A549 (cell line): ENCODE measurements at regions not wholly inside any gene's neighbourhood (a gene's known extent, or its start where the extent isn't known, plus 50 kb on each side); places are given as distances from the start of the nearest gene placed in this dataset.

ENCODE experiments used
- ATAC-seq, 2 experiments: fragments of 200-7000 bp in 1 of 2; fragments of >200 bp in 1 of 2; cut with Nextera tagmentation in 1 of 2; cut with Tn5 transposase in 1 of 2; 3 replicates each; pipeline versions ENCODE4 v1.8.0 to v1.9.1; 2018 to 2020; ENCODE audit warnings: mild to moderate bottlenecking in 1 of 2, moderate library complexity in 1 of 2
- CTCF ChIA-PET: fragments of 300-600 bp; sonication (Branson Sonifier 250); formaldehyde crosslinking; extraction: SDS; loops from one replicate; lab custom pipeline; 2021; ENCODE audit warnings: antibody characterized with exemption, inconsistent platforms; lab: Yijun Ruan, JAX
- POLR2A ChIA-PET: fragments of 350-600 bp; formaldehyde crosslinking; extraction: SDS; loops from one replicate; lab custom pipeline; 2021; ENCODE audit warnings: antibody characterized with exemption, inconsistent platforms; lab: Yijun Ruan, JAX
- DNase-seq, 2 experiments: peaks; one replicate each; pipeline versions ENCODE4 v3.0.0 to v3.0.0-alpha.2; 2011 to 2016; ENCODE audit warnings: low read depth in 1 of 2, low spot score in 1 of 2
- FAIRE-seq: peaks from 2 replicates; lab custom pipeline; 2011; peaks lifted over from hg19 to GRCh38; lab: Jason Lieb, UNC
- H3K27ac ChIP-seq, 2 experiments: fragments of >200 bp; sonication (Bioruptor Twin); formaldehyde crosslinking; 3 replicates each; pipeline ENCODE4 v1.5.1; 2016 to 2017
- H3K4me1 ChIP-seq: fragments of >200 bp; sonication (Bioruptor Twin); formaldehyde crosslinking; 3 replicates; pipeline ENCODE4 v1.6.1; 2016
- H3K4me2 ChIP-seq: fragments of >200 bp; sonication (Bioruptor Twin); formaldehyde crosslinking; 3 replicates; pipeline ENCODE4 v1.6.1; 2016
- H3K4me3 ChIP-seq: fragments of >200 bp; sonication (Bioruptor Twin); formaldehyde crosslinking; 3 replicates; pipeline ENCODE4 v1.5.1; 2016
- H3K9me3 ChIP-seq: fragments of >200 bp; sonication (Bioruptor Twin); formaldehyde crosslinking; 3 replicates; pipeline ENCODE4 v1.6.1; 2016
- CBX2 ChIP-seq: fragments of 200-600 bp; sonication (generic); IDR thresholded peaks from 2 replicates; pipeline ENCODE4 v1.6.1; 2016; ENCODE audit warnings: low read depth, mild to moderate bottlenecking, borderline replicate concordance
- CHD2 ChIP-seq: fragments of 150-350 bp; IDR thresholded peaks from 2 replicates; pipeline ENCODE4 v1.6.1; 2014; ENCODE audit warnings: low read length; ENCODE audit not compliant: partially characterized antibody
- EP300 ChIP-seq, 2 experiments: fragments of >200 bp; sonication (Bioruptor Twin); formaldehyde crosslinking; IDR thresholded peaks; 2 replicates in 1 of 2; 3 replicates in 1 of 2; pipeline ENCODE4 v1.6.1; 2016 to 2017
- FOSB ChIP-seq: fragments of 250-450 bp; sonication (Bioruptor Pico); IDR thresholded peaks from 2 replicates; pipeline ENCODE4 v1.5.0; 2020; ENCODE audit warnings: mild to moderate bottlenecking, moderate library complexity
- GATA3 ChIP-seq: IDR thresholded peaks from 2 replicates; pipeline ENCODE4 v1.6.1; 2012; ENCODE audit warnings: borderline replicate concordance
- HEYL ChIP-seq: fragments of 250-450 bp; sonication (Bioruptor Pico); IDR thresholded peaks from 2 replicates; pipeline ENCODE4 v1.8.0; 2021; ENCODE audit warnings: mild to moderate bottlenecking, moderate library complexity
- HOXA7 ChIP-seq: fragments of 250-450 bp; sonication (Bioruptor Pico); IDR thresholded peaks from 2 replicates; pipeline ENCODE4 v1.5.0; 2020; ENCODE audit warnings: mild to moderate bottlenecking, moderate library complexity
- HOXB13 ChIP-seq: fragments of 250-450 bp; sonication (Bioruptor Pico); IDR thresholded peaks from 2 replicates; pipeline ENCODE4 v1.5.0; 2020; ENCODE audit warnings: low read depth, mild to moderate bottlenecking, moderate library complexity
- JUN ChIP-seq, 2 experiments: fragments of >200 bp; sonication (Bioruptor Twin); formaldehyde crosslinking; IDR thresholded peaks; 2 replicates in 1 of 2; 3 replicates in 1 of 2; pipeline ENCODE4 v1.6.1; 2016 to 2017
- JUNB ChIP-seq: fragments of >200 bp; sonication (Bioruptor Twin); formaldehyde crosslinking; IDR thresholded peaks from 2 replicates; pipeline ENCODE4 v1.6.1; 2016
- MAFK ChIP-seq: fragments of 450-650 bp; IDR thresholded peaks from 2 replicates; pipeline ENCODE4 v1.6.1; 2014; ENCODE audit not compliant: partially characterized antibody
- MYC ChIP-seq: IDR thresholded peaks from 2 replicates; pipeline ENCODE4 v1.6.1; 2012; ENCODE audit warnings: mild to moderate bottlenecking, inconsistent platforms, low read length, improper control_type of control experiment, borderline replicate concordance
- RARB ChIP-seq: fragments of 250-450 bp; sonication (Bioruptor Pico); IDR thresholded peaks from 2 replicates; pipeline ENCODE4 v1.8.0; 2021; ENCODE audit warnings: mild to moderate bottlenecking, moderate library complexity
- RNF2 ChIP-seq: fragments of 200-600 bp; sonication (generic); IDR thresholded peaks from 2 replicates; pipeline ENCODE4 v1.6.1; 2016; ENCODE audit warnings: low read depth, mild to moderate bottlenecking, antibody characterized with exemption, moderate library complexity, borderline replicate concordance
- SMC3 ChIP-seq: fragments of >200 bp; sonication (Bioruptor Twin); formaldehyde crosslinking; IDR thresholded peaks from 3 replicates; pipeline ENCODE4 v1.6.1; 2018; ENCODE audit warnings: inconsistent platforms
- TFCP2L1 ChIP-seq: fragments of 250-450 bp; sonication (Bioruptor Pico); IDR thresholded peaks from 2 replicates; pipeline ENCODE4 v1.5.0; 2021; ENCODE audit warnings: mild to moderate bottlenecking
- ZC3H11A ChIP-seq: fragments of 450-650 bp; IDR thresholded peaks from 2 replicates; pipeline ENCODE4 v1.6.1; 2014; ENCODE audit warnings: antibody characterized with exemption, mild to moderate bottlenecking
- WGBS: methylation state at CpG from one replicate; pipeline ENCODE4 v1.1.6; 2017; ENCODE audit errors: missing lambda C conversion rate; 5-methylcytosine and 5-hydroxymethylcytosine counted together
- TF ChIP-seq, protein P1 (sequence below): IDR thresholded peaks from 2 replicates; pipeline ENCODE4 v1.6.1; 2012; ENCODE audit warnings: low read depth, borderline replicate concordance
- TF ChIP-seq, protein P2 (sequence below): fragments of 250-450 bp; sonication (Bioruptor Pico); IDR thresholded peaks from 2 replicates; pipeline ENCODE4 v1.5.0; 2020; ENCODE audit warnings: low read depth, mild to moderate bottlenecking, moderate library complexity
- TF ChIP-seq, protein P3 (sequence below): fragments of >200 bp; sonication (Bioruptor Twin); formaldehyde crosslinking; IDR thresholded peaks from 2 replicates; pipeline ENCODE4 v1.6.1; 2016
- TF ChIP-seq, protein P4 (sequence below): fragments of >200 bp; sonication (Bioruptor Twin); formaldehyde crosslinking; IDR thresholded peaks from 3 replicates; pipeline ENCODE4 v1.6.1; 2016

DNA sequence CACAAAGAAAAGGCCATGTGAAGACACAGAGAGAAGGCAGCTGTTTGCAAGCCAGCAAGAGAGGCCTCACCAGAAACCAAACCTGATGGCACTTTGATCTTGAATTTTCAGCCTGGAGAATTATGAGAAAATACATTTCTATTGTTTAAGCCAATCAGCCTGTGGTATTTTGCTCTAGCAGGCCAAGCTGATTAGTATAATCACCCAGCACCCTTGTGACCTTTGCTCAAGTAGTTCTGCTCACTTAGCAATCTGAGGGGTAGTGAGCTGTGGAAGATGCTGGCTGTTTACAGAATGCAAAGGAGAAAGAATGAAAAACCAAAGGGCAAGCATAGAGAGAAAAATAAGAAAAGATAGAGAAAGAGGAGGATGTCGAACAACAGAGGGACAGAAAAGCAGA is 396.4 kb upstream of the BOD1L1 start:
- Histone ChIP-seq H3K4me2 (no peak overlapping the region), H3K4me1 (peaks cover 16% of the 10 kb centered on the region; the same call in 2 of the 3 replicates), H3K9me3 (no peaks in the 10 kb centered on the region), H3K4me3 (no peak overlapping the region), H3K27ac (peak overlapping the region; percentile 19 to 68; a peak in 3 of 6 replicates)
- ATAC-seq (no peak), DNase-seq (no peak), FAIRE-seq (no peak)
- ChIA-PET POLR2A (no interaction called here), CTCF (no interaction called here)
- 91% methylated on average over 1 of the region's 1 CpG for WGBS
- TF ChIP-seq SMC3 (no peak), JUNB (no peak), RARB (no peak), TFCP2L1 (no peak), GATA3 (no peak), HEYL (CRISPR knock-in tag) (no peak), EP300 (IDR thresholded peaks at IDR 0.05) (no peak), FOSB (CRISPR knock-in tag) (no peak), MYC (no peak)
- TF ChIP-seq, protein P1, sequence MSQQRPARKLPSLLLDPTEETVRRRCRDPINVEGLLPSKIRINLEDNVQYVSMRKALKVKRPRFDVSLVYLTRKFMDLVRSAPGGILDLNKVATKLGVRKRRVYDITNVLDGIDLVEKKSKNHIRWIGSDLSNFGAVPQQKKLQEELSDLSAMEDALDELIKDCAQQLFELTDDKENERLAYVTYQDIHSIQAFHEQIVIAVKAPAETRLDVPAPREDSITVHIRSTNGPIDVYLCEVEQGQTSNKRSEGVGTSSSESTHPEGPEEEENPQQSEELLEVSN, result no peak
- TF ChIP-seq, protein P2, sequence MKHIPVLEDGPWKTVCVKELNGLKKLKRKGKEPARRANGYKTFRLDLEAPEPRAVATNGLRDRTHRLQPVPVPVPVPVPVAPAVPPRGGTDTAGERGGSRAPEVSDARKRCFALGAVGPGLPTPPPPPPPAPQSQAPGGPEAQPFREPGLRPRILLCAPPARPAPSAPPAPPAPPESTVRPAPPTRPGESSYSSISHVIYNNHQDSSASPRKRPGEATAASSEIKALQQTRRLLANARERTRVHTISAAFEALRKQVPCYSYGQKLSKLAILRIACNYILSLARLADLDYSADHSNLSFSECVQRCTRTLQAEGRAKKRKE, result no peak
- TF ChIP-seq, protein P3, sequence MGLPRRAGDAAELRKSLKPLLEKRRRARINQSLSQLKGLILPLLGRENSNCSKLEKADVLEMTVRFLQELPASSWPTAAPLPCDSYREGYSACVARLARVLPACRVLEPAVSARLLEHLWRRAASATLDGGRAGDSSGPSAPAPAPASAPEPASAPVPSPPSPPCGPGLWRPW, result no peak
- TF ChIP-seq, all 56 proteins: peak for 0

DNA sequence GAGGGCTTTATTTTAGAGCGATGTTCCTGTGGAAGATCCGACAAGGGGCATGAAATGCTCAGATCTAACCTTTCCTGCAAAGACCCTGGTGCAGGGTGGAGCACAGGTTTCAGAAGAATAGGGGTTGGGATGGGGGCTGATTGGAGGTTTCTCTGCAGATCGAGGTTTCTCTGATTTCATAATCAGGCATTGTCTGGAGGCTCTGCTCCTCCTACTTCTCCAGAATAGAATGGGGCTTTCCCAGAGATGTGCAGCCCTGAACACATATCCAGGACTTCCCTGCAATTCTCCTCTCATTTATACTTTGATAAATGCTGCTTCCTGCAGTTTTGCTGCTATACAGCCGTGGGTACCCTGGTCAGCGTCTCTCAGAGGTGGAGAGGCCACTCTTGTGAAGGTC is 397.6 kb upstream of the BOD1L1 start:
- ChIA-PET CTCF (no interaction called here), POLR2A (no interaction called here)
- DNase-seq (no peak), FAIRE-seq (no peak), ATAC-seq (no peak)
- peaks cover 16% of the 10 kb centered on the region; the same call in 2 of the 3 replicates for H3K4me1 ChIP-seq
- no peak for TF ChIP-seq FOSB (CRISPR knock-in tag)
- H3K4me2 ChIP-seq, result no peak overlapping the region
- no peaks in the 10 kb centered on the region for H3K9me3 ChIP-seq
- 73% methylated on average over 5 of the region's 5 CpGs for WGBS
- H3K27ac ChIP-seq, result peak overlapping the region in 1 of 2 experiments; percentile 41; a peak in 2 of 6 replicates
- H3K4me3 ChIP-seq, result no peak overlapping the region

DNA sequence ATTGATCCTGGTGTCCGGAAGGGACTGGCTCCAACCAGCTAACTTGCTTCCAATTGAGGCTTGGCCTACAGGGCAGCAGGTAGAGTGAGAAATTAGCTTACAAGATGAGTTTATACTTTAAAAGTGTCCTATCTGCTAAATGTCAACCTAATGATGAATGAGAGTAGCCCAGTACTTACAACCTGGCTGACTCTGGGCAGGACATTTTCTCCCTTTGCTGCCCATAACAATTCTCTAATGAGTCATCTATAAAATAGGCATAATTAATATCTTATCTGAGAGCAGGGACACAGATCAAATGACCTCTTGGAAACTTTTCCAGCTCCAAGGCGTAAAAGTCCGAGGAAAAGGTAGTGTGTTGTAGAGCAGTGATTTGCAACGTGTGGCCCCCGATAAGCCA is 398.4 kb upstream of the BOD1L1 start:
- CTCF ChIA-PET, result interaction anchor here (1.0 kb wide), 1 partner anchor 79 kb away, joined by 3 read pairs; no protein-coding TSS in a partner anchor
- POLR2A ChIA-PET, result no interaction called here
- WGBS, result 92% methylated on average over 5 of the region's 5 CpGs
- H3K4me1 ChIP-seq, result peaks cover 16% of the 10 kb centered on the region; the same call in 2 of the 3 replicates
- H3K4me3 ChIP-seq, result no peak overlapping the region
- DNase-seq, result no peak
- H3K9me3 ChIP-seq, result no peaks in the 10 kb centered on the region
- no peak overlapping the region for H3K4me2 ChIP-seq
- FAIRE-seq, result no peak
- no peak for ATAC-seq
- H3K27ac ChIP-seq, result peak overlapping the region in 1 of 2 experiments; percentile 22; a peak in 1 of 6 replicates
- no peak for TF ChIP-seq HOXB13
- TF ChIP-seq CHD2, result no peak
- TF ChIP-seq MAFK, result no peak
- TF ChIP-seq HOXA7, result no peak
- TF ChIP-seq, protein P3, result no peak
- TF ChIP-seq CBX2, result no peak
- no peak for TF ChIP-seq JUN (IDR thresholded peaks at IDR 0.05)
- no peak for TF ChIP-seq RNF2
- no peak for TF ChIP-seq MYC
- TF ChIP-seq, all 56 proteins: peak for 0

DNA sequence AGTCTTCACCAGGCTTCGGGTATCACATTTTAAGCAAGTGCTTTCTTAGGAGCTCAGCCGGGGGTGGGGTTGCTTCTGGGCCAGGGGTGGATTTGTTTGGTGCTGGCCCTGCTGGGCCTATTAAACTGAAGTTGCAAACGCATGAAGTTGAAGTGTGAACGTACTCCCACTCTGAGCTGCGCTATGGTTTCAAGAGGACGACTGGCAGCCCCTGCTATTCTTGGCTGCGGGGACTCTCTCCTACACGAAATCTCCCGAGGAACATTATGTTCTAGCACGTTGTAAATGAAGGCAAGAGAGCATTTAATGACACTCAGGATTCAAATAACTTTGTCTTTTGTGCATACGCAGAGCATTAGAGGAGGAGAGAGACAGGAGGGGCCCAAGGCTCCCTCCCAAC is 401.3 kb upstream of the BOD1L1 start:
- WGBS, result 82% methylated on average over 8 of the region's 11 CpGs
- ChIA-PET POLR2A (no interaction called here), CTCF (no interaction called here)
- peaks cover 4% of the 10 kb centered on the region; the same call in 1 of the 3 replicates for H3K4me1 ChIP-seq
- H3K9me3 ChIP-seq, result no peaks in the 10 kb centered on the region
- H3K4me3 ChIP-seq, result no peak overlapping the region
- H3K27ac ChIP-seq, result no peak overlapping the region
- FAIRE-seq (no peak), ATAC-seq (no peak), DNase-seq (no peak)
- TF ChIP-seq, protein P4, sequence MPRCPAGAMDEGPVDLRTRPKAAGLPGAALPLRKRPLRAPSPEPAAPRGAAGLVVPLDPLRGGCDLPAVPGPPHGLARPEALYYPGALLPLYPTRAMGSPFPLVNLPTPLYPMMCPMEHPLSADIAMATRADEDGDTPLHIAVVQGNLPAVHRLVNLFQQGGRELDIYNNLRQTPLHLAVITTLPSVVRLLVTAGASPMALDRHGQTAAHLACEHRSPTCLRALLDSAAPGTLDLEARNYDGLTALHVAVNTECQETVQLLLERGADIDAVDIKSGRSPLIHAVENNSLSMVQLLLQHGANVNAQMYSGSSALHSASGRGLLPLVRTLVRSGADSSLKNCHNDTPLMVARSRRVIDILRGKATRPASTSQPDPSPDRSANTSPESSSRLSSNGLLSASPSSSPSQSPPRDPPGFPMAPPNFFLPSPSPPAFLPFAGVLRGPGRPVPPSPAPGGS, result no peak
- TF ChIP-seq HOXA7 (no peak), ZC3H11A (no peak), MYC (no peak)
- H3K4me2 ChIP-seq, result no peak overlapping the region
